Liver (tissue), 8 donors: ENCODE measurements at regions not wholly inside any gene's neighbourhood (a gene's known extent, or its start where the extent isn't known, plus 50 kb on each side); places are given as distances from the start of the nearest gene placed in this dataset.

Experiments used
- DNase-seq: peaks from one replicate; pipeline ENCODE4 v3.0.0-alpha.2; 2017; ENCODE audit warnings: low spot score
- H3K27ac ChIP-seq, 2 donors: one replicate each; pipeline ENCODE4 v1.7.0; 2013; ENCODE audit warnings: inconsistent platforms in 2 of 2, low read length in 2 of 2, control low read depth in 1 of 2, low read depth in 1 of 2, mild to moderate bottlenecking in 1 of 2
- H3K27me3 ChIP-seq, 4 donors: one replicate each; pipeline versions ENCODE4 v1.6.1 to v1.7.0; 2013; ENCODE audit warnings: low read length in 3 of 4, inconsistent platforms in 1 of 4, mild to moderate bottlenecking in 1 of 4, moderate library complexity in 1 of 4; ENCODE audit not compliant: control insufficient read depth in 4 of 4, insufficient read depth in 4 of 4
- H3K36me3 ChIP-seq, 4 donors: one replicate each; pipeline versions ENCODE4 v1.6.1 to v1.7.0; 2013; ENCODE audit warnings: low read length in 3 of 4, mild to moderate bottlenecking in 3 of 4, low read depth in 1 of 4, moderate library complexity in 1 of 4; ENCODE audit not compliant: control insufficient read depth in 4 of 4, insufficient read depth in 3 of 4
- H3K4me1 ChIP-seq, 4 donors: one replicate each; pipeline versions ENCODE4 v1.6.1 to v1.7.0; 2013; ENCODE audit warnings: low read length in 3 of 4, mild to moderate bottlenecking in 3 of 4, moderate library complexity in 1 of 4; ENCODE audit not compliant: control insufficient read depth in 4 of 4, insufficient read depth in 4 of 4
- H3K4me3 ChIP-seq, 3 donors: one replicate each; pipeline versions ENCODE4 v1.6.1 to v1.7.0; 2013; ENCODE audit warnings: low read length in 3 of 3, control low read depth in 1 of 3, low read depth in 1 of 3, mild to moderate bottlenecking in 1 of 3
- H3K9ac ChIP-seq, 2 donors: one replicate each; pipeline ENCODE4 v1.7.0; 2013; ENCODE audit warnings: low read length in 2 of 2, mild to moderate bottlenecking in 2 of 2, moderate library complexity in 2 of 2, control low read depth in 1 of 2, low read depth in 1 of 2
- H3K9me3 ChIP-seq, 4 donors: one replicate each; pipeline versions ENCODE4 v1.6.1 to v1.7.0; 2013; ENCODE audit warnings: low read length in 3 of 4; ENCODE audit not compliant: control insufficient read depth in 4 of 4
- EGR1 ChIP-seq, 2 donors: IDR thresholded peaks; 2 replicates each; pipeline ENCODE4 v1.6.1; 2016 to 2018; ENCODE audit warnings: antibody characterized with exemption in 2 of 2, low read depth in 2 of 2
- FOXA2 ChIP-seq: IDR thresholded peaks from 2 replicates; pipeline ENCODE4 v1.6.1; 2016; ENCODE audit warnings: antibody characterized with exemption
- GABPA ChIP-seq, 2 donors: IDR thresholded peaks in 1 of 2; conservative IDR thresholded peaks in 1 of 2; 2 replicates each; pipeline ENCODE4 v1.6.1; 2016; ENCODE audit warnings: antibody characterized with exemption in 2 of 2, mild to moderate bottlenecking in 1 of 2, moderate library complexity in 1 of 2
- HNF4A ChIP-seq, 2 donors: conservative IDR thresholded peaks; 2 replicates each; pipeline ENCODE4 v1.6.1; 2016; ENCODE audit warnings: antibody characterized with exemption in 2 of 2, mild to moderate bottlenecking in 2 of 2
- HNF4G ChIP-seq: IDR thresholded peaks from 2 replicates; pipeline ENCODE4 v1.6.1; 2016; ENCODE audit warnings: antibody characterized with exemption
- JUND ChIP-seq, 2 donors: IDR thresholded peaks; 2 replicates each; pipeline ENCODE4 v1.6.1; 2016; ENCODE audit warnings: antibody characterized with exemption in 2 of 2
- NR2F2 ChIP-seq: IDR thresholded peaks from 2 replicates; pipeline ENCODE4 v1.6.1; 2016; ENCODE audit warnings: antibody characterized with exemption
- RAD21 ChIP-seq, 2 donors: IDR thresholded peaks; 2 replicates each; pipeline ENCODE4 v1.6.1; 2016; ENCODE audit warnings: antibody characterized with exemption in 2 of 2, mild to moderate bottlenecking in 2 of 2
- RXRA ChIP-seq, 2 donors: IDR thresholded peaks; 2 replicates each; pipeline ENCODE4 v1.6.1; 2017 to 2018; ENCODE audit warnings: antibody characterized with exemption in 2 of 2, mild to moderate bottlenecking in 1 of 2
- SP1 ChIP-seq: IDR thresholded peaks from 2 replicates; pipeline ENCODE4 v1.6.1; 2018; ENCODE audit warnings: antibody characterized with exemption, mild to moderate bottlenecking
- TAF1 ChIP-seq: conservative IDR thresholded peaks from 2 replicates; pipeline ENCODE4 v1.6.1; 2016; ENCODE audit warnings: antibody characterized with exemption, mild to moderate bottlenecking
- YY1 ChIP-seq: IDR thresholded peaks from 2 replicates; pipeline ENCODE4 v1.6.1; 2016; ENCODE audit warnings: antibody characterized with exemption, mild to moderate bottlenecking
- WGBS: extraction: QIAGEN DNeasy Blood & Tissue Kit; methylation state at CpG from one replicate; pipeline ENCODE4 v1.1.7; 2013; 5-methylcytosine and 5-hydroxymethylcytosine counted together
- TF ChIP-seq, protein P1 (sequence below): IDR thresholded peaks from 2 replicates; pipeline ENCODE4 v1.6.1; 2016; ENCODE audit warnings: antibody characterized with exemption, mild to moderate bottlenecking
- TF ChIP-seq, protein P2 (sequence below): IDR thresholded peaks from 2 replicates; pipeline ENCODE4 v1.6.1; 2016; ENCODE audit warnings: antibody characterized with exemption
- TF ChIP-seq, protein P3 (sequence below): fragments of 150-350 bp; IDR thresholded peaks from 2 replicates; pipeline ENCODE4 v1.5.1; 2017; ENCODE audit warnings: improper control_type of control experiment, low read depth, low read length; ENCODE audit not compliant: missing input control
- TF ChIP-seq, protein P4 (sequence below): IDR thresholded peaks from 2 replicates; pipeline ENCODE4 v1.6.1; 2016; ENCODE audit warnings: antibody characterized with exemption
- donor health status: healthy.
- donor health status: healthy.
- donor health status: healthy.
- donor health status: healthy.
- donor health status: healthy.

DNA sequence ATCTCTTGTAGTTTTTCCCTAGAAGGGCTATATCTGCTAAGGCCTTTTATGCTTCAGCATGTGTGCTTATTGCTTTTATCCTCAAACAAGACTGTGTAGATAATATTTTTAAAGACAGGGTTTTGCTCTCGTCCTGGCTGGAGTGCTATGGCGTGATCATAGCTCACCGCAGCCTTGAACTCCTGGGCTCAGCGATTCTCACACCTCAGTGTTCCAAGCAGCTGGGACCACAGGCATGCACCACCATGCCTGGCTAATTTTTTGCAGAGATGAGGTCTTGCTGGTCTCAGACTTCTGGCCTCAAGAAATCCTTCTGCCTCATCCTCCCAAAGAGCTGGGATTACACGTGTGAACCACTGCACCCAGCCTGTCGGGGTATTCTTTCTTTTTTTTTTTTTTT lies 137.3 kb upstream of the SCAF11 start (continued):
- TF ChIP-seq, protein P1, sequence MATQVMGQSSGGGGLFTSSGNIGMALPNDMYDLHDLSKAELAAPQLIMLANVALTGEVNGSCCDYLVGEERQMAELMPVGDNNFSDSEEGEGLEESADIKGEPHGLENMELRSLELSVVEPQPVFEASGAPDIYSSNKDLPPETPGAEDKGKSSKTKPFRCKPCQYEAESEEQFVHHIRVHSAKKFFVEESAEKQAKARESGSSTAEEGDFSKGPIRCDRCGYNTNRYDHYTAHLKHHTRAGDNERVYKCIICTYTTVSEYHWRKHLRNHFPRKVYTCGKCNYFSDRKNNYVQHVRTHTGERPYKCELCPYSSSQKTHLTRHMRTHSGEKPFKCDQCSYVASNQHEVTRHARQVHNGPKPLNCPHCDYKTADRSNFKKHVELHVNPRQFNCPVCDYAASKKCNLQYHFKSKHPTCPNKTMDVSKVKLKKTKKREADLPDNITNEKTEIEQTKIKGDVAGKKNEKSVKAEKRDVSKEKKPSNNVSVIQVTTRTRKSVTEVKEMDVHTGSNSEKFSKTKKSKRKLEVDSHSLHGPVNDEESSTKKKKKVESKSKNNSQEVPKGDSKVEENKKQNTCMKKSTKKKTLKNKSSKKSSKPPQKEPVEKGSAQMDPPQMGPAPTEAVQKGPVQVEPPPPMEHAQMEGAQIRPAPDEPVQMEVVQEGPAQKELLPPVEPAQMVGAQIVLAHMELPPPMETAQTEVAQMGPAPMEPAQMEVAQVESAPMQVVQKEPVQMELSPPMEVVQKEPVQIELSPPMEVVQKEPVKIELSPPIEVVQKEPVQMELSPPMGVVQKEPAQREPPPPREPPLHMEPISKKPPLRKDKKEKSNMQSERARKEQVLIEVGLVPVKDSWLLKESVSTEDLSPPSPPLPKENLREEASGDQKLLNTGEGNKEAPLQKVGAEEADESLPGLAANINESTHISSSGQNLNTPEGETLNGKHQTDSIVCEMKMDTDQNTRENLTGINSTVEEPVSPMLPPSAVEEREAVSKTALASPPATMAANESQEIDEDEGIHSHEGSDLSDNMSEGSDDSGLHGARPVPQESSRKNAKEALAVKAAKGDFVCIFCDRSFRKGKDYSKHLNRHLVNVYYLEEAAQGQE, result no peak
- no peak for TF ChIP-seq HNF4G

DNA sequence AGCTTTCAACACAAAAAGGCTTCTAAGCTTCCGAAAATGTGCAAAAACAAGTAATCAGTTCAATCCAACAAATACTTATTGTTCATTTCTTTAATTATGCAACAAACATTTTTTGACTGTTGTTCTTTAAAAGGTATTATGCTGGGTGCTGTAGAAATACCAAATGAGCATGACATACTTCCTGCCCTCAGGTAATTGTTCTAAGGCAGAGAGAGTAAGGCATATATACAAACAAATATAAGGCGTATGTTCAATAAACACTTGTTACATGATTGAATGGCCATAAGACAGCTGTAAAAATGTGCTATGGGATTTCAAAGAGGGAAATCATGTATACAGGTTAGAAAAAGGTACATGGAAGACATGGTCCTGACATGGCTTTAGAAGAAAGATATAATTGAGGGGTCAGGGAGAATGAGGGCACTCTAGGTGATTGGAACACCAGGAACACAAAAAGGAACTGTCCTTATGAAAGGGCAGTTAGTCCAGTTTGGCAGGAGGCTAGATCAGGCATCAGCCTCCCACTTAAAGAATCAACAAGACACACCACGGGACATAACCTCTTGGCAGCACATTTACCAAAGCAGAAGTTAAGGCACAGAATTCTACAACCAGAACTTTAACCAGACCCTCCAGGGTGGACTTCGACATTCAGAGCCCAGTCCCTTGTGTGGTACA lies 135.8 kb upstream of the SCAF11 start:
- H3K9ac ChIP-seq, result no peak overlapping the region
- H3K4me3 ChIP-seq, result no peak overlapping the region
- DNase-seq, result no peak
- H3K4me1 ChIP-seq, result peaks cover 2 to 12% (median 8%) of the 10 kb centered on the region in 4 donors
- H3K27ac ChIP-seq, result no peak overlapping the region
- 84% methylated on average over 4 of the region's 4 CpGs for WGBS
- no peaks in the 10 kb centered on the region for H3K36me3 ChIP-seq
- H3K9me3 ChIP-seq, result no peaks in the 10 kb centered on the region
- H3K27me3 ChIP-seq, result no peaks in the 10 kb centered on the region
- TF ChIP-seq, protein P2, sequence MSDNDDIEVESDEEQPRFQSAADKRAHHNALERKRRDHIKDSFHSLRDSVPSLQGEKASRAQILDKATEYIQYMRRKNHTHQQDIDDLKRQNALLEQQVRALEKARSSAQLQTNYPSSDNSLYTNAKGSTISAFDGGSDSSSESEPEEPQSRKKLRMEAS, result no peak
- TF ChIP-seq RAD21 (IDR thresholded peaks at IDR 0.05) (no peak), NR2F2 (no peak), SP1 (no peak), EGR1 (IDR thresholded peaks at IDR 0.05; ENCODE audit: low read depth in 2 of 2) (no peak), TAF1 (no peak), YY1 (no peak), JUND (IDR thresholded peaks at IDR 0.05) (no peak), FOXA2 (no peak), RXRA (IDR thresholded peaks at IDR 0.05) (no peak), HNF4G (no peak), GABPA (IDR thresholded peaks at IDR 0.05 in 1 of 2, conservative IDR thresholded peaks at IDR 0.05 in 1 of 2) (no peak), HNF4A (conservative IDR thresholded peaks at IDR 0.05) (no peak)
- TF ChIP-seq, protein P1, result no peak
- TF ChIP-seq, protein P3, sequence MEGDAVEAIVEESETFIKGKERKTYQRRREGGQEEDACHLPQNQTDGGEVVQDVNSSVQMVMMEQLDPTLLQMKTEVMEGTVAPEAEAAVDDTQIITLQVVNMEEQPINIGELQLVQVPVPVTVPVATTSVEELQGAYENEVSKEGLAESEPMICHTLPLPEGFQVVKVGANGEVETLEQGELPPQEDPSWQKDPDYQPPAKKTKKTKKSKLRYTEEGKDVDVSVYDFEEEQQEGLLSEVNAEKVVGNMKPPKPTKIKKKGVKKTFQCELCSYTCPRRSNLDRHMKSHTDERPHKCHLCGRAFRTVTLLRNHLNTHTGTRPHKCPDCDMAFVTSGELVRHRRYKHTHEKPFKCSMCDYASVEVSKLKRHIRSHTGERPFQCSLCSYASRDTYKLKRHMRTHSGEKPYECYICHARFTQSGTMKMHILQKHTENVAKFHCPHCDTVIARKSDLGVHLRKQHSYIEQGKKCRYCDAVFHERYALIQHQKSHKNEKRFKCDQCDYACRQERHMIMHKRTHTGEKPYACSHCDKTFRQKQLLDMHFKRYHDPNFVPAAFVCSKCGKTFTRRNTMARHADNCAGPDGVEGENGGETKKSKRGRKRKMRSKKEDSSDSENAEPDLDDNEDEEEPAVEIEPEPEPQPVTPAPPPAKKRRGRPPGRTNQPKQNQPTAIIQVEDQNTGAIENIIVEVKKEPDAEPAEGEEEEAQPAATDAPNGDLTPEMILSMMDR, result no peak
- TF ChIP-seq, protein P4, sequence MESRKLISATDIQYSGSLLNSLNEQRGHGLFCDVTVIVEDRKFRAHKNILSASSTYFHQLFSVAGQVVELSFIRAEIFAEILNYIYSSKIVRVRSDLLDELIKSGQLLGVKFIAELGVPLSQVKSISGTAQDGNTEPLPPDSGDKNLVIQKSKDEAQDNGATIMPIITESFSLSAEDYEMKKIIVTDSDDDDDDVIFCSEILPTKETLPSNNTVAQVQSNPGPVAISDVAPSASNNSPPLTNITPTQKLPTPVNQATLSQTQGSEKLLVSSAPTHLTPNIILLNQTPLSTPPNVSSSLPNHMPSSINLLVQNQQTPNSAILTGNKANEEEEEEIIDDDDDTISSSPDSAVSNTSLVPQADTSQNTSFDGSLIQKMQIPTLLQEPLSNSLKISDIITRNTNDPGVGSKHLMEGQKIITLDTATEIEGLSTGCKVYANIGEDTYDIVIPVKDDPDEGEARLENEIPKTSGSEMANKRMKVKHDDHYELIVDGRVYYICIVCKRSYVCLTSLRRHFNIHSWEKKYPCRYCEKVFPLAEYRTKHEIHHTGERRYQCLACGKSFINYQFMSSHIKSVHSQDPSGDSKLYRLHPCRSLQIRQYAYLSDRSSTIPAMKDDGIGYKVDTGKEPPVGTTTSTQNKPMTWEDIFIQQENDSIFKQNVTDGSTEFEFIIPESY, result no peak
